Body of pancreas (tissue), 4 donors: ENCODE measurements at regions not wholly inside any gene's neighbourhood (a gene's known extent, or its start where the extent isn't known, plus 50 kb on each side); places are given as distances from the start of the nearest gene placed in this dataset.

Experiments
- CTCF ChIP-seq, 7 experiments: fragments of 450-650 bp in 4 of 7; fragments of 200-600 bp in 3 of 7; sonication (generic) in 3 of 7; IDR thresholded peaks; one replicate each; pipeline ENCODE4 v1.5.1; 2016 to 2019; ENCODE audit warnings: antibody characterized with exemption in 7 of 7
- POLR2A ChIP-seq, 3 donors: fragments of 450-650 bp; IDR thresholded peaks; one replicate each; pipeline ENCODE4 v1.6.1; 2016; ENCODE audit warnings: antibody characterized with exemption in 3 of 3, mild to moderate bottlenecking in 2 of 3

GRCh38 chr6:20341096-20341495 lies 60.6 kb upstream of the E2F3 start:
- TF ChIP-seq CTCF (IDR thresholded peaks at IDR 0.05) (no peak), POLR2A (IDR thresholded peaks at IDR 0.05) (no peak)
